WTC11 (cell line): ENCODE measurements at regions not wholly inside any gene's neighbourhood (a gene's known extent, or its start where the extent isn't known, plus 50 kb on each side); places are given as distances from the start of the nearest gene placed in this dataset.
"Not testable (repeated sequence)": the region's sequence is repeated elsewhere in the genome, so short reads cannot be mapped to it uniquely, and the experiment has no call there.

Source experiments
- ATAC-seq: fragments of 200-7000 bp; cut with Tn5 transposase; 2 replicates; pipeline ENCODE4 v1.10.0; 2021; ENCODE audit warnings: mild to moderate bottlenecking, moderate library complexity
- CTCF ChIA-PET: fragments of 300-600 bp; sonication (Branson Sonifier 250); formaldehyde crosslinking; loops from one replicate; lab custom pipeline; 2021; ENCODE audit warnings: antibody characterized with exemption; lab: Charles Lee
- POLR2A ChIA-PET: fragments of 350-600 bp; sonication (Branson Sonifier 250); formaldehyde crosslinking; loops from one replicate; lab custom pipeline; 2021; ENCODE audit warnings: antibody characterized with exemption; lab: Charles Lee
- DNase-seq: peaks from one replicate; pipeline ENCODE4 v3.0.0; 2021; ENCODE audit warnings: low spot score
- H3K27ac Mint-ChIP-seq: 2 replicates; pipeline ENCODE4 v1.8.0; 2021; ENCODE audit warnings: mixed read lengths
- H3K27me3 Mint-ChIP-seq: 2 replicates; pipeline ENCODE4 v1.8.0; 2021; ENCODE audit warnings: low read depth, mild to moderate bottlenecking, moderate library complexity, mixed read lengths
- H3K36me3 Mint-ChIP-seq: 2 replicates; pipeline ENCODE4 v1.8.0; 2021; ENCODE audit warnings: mixed read lengths
- H3K4me1 Mint-ChIP-seq: 2 replicates; pipeline ENCODE4 v1.8.0; 2022; ENCODE audit warnings: mixed read lengths
- H3K4me3 Mint-ChIP-seq: 2 replicates; pipeline ENCODE4 v1.8.0; 2021; ENCODE audit warnings: mild to moderate bottlenecking, moderate library complexity, mixed read lengths
- H3K9me3 Mint-ChIP-seq: 2 replicates; pipeline ENCODE4 v1.8.0; 2021; ENCODE audit warnings: mixed read lengths
- ARID4B ChIP-seq: sonication (generic); formaldehyde crosslinking; IDR thresholded peaks from 2 replicates; pipeline ENCODE4 v1.8.0; 2023; ENCODE audit warnings: missing genetic modification reagents, mild to moderate bottlenecking, borderline replicate concordance
- E2F5 ChIP-seq: sonication (generic); formaldehyde crosslinking; IDR thresholded peaks from 2 replicates; pipeline ENCODE4 v1.8.1; 2022; ENCODE audit warnings: mild to moderate bottlenecking, moderate library complexity, missing genetic modification reagents
- ELF4 ChIP-seq: sonication (generic); formaldehyde crosslinking; IDR thresholded peaks from 2 replicates; pipeline ENCODE4 v1.8.1; 2022; ENCODE audit warnings: low read depth, mild to moderate bottlenecking, moderate library complexity, missing genetic modification reagents
- FOXK1 ChIP-seq: sonication (generic); formaldehyde crosslinking; IDR thresholded peaks from 2 replicates; pipeline ENCODE4 v1.8.0; 2022; ENCODE audit warnings: mild to moderate bottlenecking, moderate library complexity, missing genetic modification reagents
- RELA ChIP-seq: sonication (generic); formaldehyde crosslinking; IDR thresholded peaks from 2 replicates; pipeline ENCODE4 v1.8.1; 2022; ENCODE audit warnings: missing genetic modification reagents, mild to moderate bottlenecking, borderline replicate concordance
- SP1 ChIP-seq: sonication (generic); formaldehyde crosslinking; conservative IDR thresholded peaks from 2 replicates; pipeline ENCODE4 v1.8.1; 2022; ENCODE audit warnings: missing genetic modification reagents
- TP53 ChIP-seq: sonication (generic); formaldehyde crosslinking; IDR thresholded peaks from 2 replicates; pipeline ENCODE4 v1.8.1; 2023; ENCODE audit warnings: mild to moderate bottlenecking, missing genetic modification reagents
- TF ChIP-seq, protein P1 (sequence below): sonication (generic); formaldehyde crosslinking; IDR thresholded peaks from 2 replicates; pipeline ENCODE4 v1.8.0; 2022; ENCODE audit warnings: mild to moderate bottlenecking, missing genetic modification reagents
- TF ChIP-seq, protein P2 (sequence below): sonication (generic); formaldehyde crosslinking; IDR thresholded peaks from 2 replicates; pipeline ENCODE4 v1.8.1; 2023; ENCODE audit warnings: mild to moderate bottlenecking, missing genetic modification reagents
- TF ChIP-seq, protein P3 (sequence below): sonication (generic); formaldehyde crosslinking; IDR thresholded peaks from 2 replicates; pipeline ENCODE4 v1.8.0; 2022; ENCODE audit warnings: mild to moderate bottlenecking, missing genetic modification reagents
- TF ChIP-seq, protein P4 (sequence below): sonication (generic); formaldehyde crosslinking; IDR thresholded peaks from 2 replicates; pipeline ENCODE4 v1.8.0; 2022; ENCODE audit warnings: mild to moderate bottlenecking, missing genetic modification reagents

DNA sequence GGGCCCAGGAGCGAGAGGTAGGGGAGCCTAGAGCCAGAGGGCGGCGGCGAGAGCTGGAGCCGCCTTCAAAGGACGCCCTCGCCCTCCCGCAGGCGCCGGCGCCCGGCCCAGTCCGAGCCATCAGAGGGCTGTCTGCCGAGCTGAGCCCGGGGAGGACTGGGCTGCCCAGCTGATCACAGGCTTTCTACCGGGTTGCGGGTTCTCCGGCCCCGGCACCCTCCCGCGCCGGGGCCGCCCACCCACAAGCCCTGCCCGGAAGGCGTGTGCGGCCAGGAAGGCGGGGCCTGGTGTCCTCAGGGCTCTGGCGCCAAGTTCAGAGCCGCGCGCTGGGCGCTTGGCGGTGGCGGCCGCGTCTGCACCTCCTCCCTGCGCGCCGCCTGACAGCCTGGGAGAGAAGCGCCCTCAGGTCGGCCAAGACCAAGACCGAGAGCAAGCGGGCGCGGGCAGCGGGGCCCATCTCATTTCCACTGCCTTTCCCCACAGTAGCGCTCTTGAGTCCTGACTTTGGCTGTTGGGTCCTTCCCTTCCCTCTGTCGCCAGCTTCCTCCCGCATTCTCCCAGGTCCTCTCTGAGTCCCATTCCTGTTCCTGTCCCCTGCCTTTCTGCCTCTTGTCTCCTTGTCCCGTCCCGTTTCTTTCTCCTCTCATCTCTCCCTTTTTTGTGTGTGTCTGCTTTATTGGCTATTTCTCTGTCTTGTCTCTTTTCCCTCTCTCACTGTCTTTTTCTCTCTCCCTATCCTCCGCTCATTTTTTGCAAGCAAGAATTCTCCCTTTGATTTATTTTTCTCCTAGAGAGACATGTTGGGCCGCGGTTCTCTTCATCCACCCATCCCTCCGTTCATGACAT is 60.6 kb upstream of the MSMB start:
- ChIA-PET POLR2A (no interaction called here), CTCF (interaction anchor here (0.9 to 2.1 kb wide), 3 partner anchors 11 to 176 kb away, joined by 3 to 6 read pairs (median 4); no protein-coding TSS in a partner anchor)
- H3K36me3 Mint-ChIP-seq = no peaks in the 10 kb centered on the region
- DNase-seq = peak; percentile 75
- no peaks in the 10 kb centered on the region for H3K9me3 Mint-ChIP-seq
- peak overlapping the region; percentile 75 for H3K4me3 Mint-ChIP-seq
- H3K27ac Mint-ChIP-seq = no peak overlapping the region
- ATAC-seq = peak; percentile 94
- peaks cover 38% of the 10 kb centered on the region for H3K27me3 Mint-ChIP-seq
- peaks cover 19% of the 10 kb centered on the region for H3K4me1 Mint-ChIP-seq
- no peak for TF ChIP-seq E2F5 (CRISPR knock-in tag)
- TF ChIP-seq, protein P1, sequence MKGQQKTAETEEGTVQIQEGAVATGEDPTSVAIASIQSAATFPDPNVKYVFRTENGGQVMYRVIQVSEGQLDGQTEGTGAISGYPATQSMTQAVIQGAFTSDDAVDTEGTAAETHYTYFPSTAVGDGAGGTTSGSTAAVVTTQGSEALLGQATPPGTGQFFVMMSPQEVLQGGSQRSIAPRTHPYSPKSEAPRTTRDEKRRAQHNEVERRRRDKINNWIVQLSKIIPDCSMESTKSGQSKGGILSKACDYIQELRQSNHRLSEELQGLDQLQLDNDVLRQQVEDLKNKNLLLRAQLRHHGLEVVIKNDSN (CRISPR knock-in tag) = peak; percentile 22; the same call in 1 of the 2 replicates
- no peak for TF ChIP-seq ELF4
- TF ChIP-seq ARID4B (CRISPR knock-in tag) = peak; percentile 66; the same call in 1 of the 2 replicates
- TF ChIP-seq FOXK1 (CRISPR knock-in tag) = 0 out of 2 replicates have a peak, but pooled peaks have one; percentile 17
- TF ChIP-seq RELA = no peak
- TF ChIP-seq TP53 = no peak
- peak; percentile 33; the same call in 1 of the 2 replicates for TF ChIP-seq SP1 (CRISPR knock-in tag)
- TF ChIP-seq, protein P2, sequence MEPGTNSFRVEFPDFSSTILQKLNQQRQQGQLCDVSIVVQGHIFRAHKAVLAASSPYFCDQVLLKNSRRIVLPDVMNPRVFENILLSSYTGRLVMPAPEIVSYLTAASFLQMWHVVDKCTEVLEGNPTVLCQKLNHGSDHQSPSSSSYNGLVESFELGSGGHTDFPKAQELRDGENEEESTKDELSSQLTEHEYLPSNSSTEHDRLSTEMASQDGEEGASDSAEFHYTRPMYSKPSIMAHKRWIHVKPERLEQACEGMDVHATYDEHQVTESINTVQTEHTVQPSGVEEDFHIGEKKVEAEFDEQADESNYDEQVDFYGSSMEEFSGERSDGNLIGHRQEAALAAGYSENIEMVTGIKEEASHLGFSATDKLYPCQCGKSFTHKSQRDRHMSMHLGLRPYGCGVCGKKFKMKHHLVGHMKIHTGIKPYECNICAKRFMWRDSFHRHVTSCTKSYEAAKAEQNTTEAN (CRISPR knock-in tag) = no peak
- TF ChIP-seq, protein P3, sequence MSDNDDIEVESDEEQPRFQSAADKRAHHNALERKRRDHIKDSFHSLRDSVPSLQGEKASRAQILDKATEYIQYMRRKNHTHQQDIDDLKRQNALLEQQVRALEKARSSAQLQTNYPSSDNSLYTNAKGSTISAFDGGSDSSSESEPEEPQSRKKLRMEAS (CRISPR knock-in tag) = peak; percentile 57; the same call in 1 of the 2 replicates
- TF ChIP-seq, protein P4, sequence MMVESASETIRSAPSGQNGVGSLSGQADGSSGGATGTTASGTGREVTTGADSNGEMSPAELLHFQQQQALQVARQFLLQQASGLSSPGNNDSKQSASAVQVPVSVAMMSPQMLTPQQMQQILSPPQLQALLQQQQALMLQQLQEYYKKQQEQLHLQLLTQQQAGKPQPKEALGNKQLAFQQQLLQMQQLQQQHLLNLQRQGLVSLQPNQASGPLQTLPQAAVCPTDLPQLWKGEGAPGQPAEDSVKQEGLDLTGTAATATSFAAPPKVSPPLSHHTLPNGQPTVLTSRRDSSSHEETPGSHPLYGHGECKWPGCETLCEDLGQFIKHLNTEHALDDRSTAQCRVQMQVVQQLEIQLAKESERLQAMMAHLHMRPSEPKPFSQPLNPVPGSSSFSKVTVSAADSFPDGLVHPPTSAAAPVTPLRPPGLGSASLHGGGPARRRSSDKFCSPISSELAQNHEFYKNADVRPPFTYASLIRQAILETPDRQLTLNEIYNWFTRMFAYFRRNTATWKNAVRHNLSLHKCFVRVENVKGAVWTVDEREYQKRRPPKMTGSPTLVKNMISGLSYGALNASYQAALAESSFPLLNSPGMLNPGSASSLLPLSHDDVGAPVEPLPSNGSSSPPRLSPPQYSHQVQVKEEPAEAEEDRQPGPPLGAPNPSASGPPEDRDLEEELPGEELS (CRISPR knock-in tag) = 0 out of 2 replicates have a peak, but pooled peaks have one; percentile 44

DNA sequence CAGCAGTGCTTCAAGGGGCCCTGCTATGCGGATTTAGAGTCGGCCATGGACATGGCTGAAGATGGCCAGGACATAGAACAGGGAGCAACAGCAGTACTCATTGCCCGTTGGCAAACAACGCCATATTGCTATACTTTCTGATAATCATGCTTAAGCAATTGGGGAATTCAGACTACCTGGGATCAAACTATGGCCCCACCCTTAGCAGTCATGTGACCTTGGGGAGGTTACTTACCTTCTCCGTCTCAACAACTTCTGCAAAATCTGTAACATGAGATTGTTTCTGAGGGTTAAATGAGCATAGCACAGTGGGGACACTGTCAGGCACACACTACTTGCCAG is 62.1 kb upstream of the MSMB start:
- POLR2A ChIA-PET, CTCF ChIA-PET, H3K9me3 Mint-ChIP-seq, ATAC-seq, DNase-seq, H3K4me3 Mint-ChIP-seq, H3K27ac Mint-ChIP-seq, H3K36me3 Mint-ChIP-seq: not testable (repeated sequence)
- H3K4me1 Mint-ChIP-seq = peaks cover 19% of the 10 kb centered on the region
- H3K27me3 Mint-ChIP-seq = peaks cover 38% of the 10 kb centered on the region

GRCh38 chr10:46154271-46154670 is 108.2 kb upstream of the MSMB start:
- H3K27me3 Mint-ChIP-seq, H3K36me3 Mint-ChIP-seq, H3K9me3 Mint-ChIP-seq, H3K4me1 Mint-ChIP-seq, H3K4me3 Mint-ChIP-seq, DNase-seq, CTCF ChIA-PET, ATAC-seq, POLR2A ChIA-PET, H3K27ac Mint-ChIP-seq: not testable (repeated sequence)

- DNase-seq, H3K9me3 Mint-ChIP-seq, ATAC-seq, H3K4me3 Mint-ChIP-seq, H3K27ac Mint-ChIP-seq, POLR2A ChIA-PET, CTCF ChIA-PET, H3K4me1 Mint-ChIP-seq, H3K36me3 Mint-ChIP-seq, H3K27me3 Mint-ChIP-seq: not testable (repeated sequence)
These were observed 108.6 kb upstream of the MSMB start for GRCh38 chr10:46154683-46155082.

GRCh38 chr10:46156866-46157265 is 110.8 kb upstream of the MSMB start:
- H3K27ac Mint-ChIP-seq, POLR2A ChIA-PET, H3K4me3 Mint-ChIP-seq, DNase-seq, ATAC-seq, H3K4me1 Mint-ChIP-seq, H3K9me3 Mint-ChIP-seq, CTCF ChIA-PET, H3K27me3 Mint-ChIP-seq, H3K36me3 Mint-ChIP-seq: not testable (repeated sequence)
